Stimulated activated CD8-positive, alpha-beta memory T cell treated with anti-CD3 and anti-CD28 coated beads, Interleukin-12 subunit alpha, Interleukin-12 subunit beta, amount 100 ng/mL, for 4 hours (primary cell): ENCODE measurements at regions not wholly inside any gene's neighbourhood (a gene's known extent, or its start where the extent isn't known, plus 50 kb on each side); places are given as distances from the start of the nearest gene placed in this dataset.

ENCODE experiments used
- DNase-seq: peaks from one replicate; pipeline ENCODE4 v3.0.0-alpha.2; 2020; ENCODE audit warnings: low read depth

DNA sequence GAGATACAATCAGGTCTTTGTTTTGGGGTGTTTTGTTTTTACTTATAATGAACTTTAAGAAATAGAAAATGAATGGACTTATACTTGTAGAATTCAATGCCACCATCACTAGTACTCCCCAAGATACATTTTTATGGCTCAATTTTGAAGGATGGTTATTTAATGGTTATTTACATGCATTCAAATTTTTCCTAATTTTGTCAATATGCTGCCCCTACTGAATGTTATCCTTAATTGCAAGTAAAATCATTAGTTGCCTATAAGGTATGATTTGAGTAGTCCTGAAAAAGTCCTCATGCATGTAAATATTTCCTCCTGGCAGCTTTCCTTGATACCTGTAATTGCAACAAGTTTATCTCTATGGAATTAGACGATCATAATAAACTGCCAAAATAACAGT lies 391.2 kb downstream of the BCAT1 start:
- DNase-seq: no peak

DNA sequence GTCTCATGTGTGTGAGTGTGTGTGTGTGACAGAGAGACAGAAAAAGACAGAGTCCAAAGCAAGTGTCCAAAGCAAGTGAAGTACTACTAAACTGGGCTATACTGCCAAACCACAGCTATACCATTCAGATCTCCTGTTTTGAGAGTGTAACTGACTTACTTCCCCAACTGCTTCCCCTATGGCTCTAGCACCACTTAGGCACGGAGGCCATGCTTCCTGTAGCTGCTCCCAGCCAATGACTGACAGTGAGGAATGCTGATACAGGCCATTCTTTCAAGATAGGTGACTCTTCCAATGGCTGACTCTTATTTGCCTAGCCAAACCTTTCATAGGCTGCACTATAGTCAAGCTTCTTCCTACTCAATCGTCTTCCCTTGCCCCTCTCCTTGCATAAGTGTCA lies 393.2 kb downstream of the BCAT1 start:
- DNase-seq: no peak

- no peak for DNase-seq
Observed at GRCh38 chr12:24554612-24555295, 394.1 kb downstream of the BCAT1 start.

DNA sequence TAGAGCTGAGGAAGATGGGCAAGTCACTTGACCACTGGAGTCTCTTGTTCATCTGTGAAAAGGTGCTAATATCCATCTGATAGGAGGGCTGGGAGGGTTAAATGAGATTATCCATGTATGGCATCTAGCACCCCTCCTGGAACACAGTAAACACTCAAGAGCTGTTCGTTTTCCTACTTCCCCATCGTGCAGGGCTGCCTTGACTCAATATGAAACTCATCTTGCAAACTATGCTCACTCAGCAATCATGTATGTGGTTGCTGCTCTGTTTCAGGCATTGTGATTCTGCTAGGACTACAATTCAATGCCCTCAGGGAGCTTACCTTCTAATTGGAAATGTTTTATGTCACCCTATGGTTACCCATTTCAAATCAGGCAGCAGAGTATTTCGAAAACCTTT lies 395.6 kb downstream of the BCAT1 start:
- no peak for DNase-seq

GRCh38 chr12:24551163-24551786 lies 397.6 kb downstream of the BCAT1 start:
- DNase-seq: no peak

DNA sequence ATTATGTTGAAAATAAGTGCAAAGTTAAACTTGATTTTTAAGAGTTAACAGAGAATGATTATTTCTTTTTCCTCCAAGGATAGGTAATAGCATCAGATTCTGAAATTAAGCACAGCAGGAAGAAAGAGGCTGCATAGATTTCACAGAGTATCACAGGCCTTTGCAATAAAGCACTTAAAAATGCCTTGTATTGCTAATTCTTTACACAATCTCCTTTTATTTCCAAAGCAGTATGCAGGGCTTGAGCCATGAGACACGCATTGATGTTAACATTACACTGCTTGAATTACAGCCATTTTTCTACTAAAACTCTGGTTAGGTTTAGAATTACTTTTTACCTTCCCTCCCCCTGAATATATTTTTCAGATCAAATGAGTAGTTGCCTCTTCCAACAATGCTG lies 398.3 kb downstream of the BCAT1 start:
- no peak for DNase-seq

DNA sequence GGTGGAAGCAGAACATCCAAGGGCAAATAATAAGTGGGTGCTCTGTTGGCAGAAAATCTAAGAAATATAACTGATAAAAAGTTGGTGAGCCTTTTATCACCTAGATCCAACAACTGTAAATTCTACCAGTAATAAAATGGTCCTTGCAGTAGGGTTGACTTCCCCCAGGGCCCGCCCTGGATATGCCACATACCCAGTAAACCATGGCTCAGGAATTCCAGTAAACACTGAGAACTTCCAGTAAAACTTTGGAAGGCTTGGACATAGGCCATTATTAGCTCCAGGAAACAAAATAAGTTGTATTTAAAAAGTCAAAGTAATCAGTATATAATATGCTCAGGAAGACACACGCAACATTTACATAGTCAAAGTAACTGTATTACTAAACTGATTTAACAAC lies 402.2 kb downstream of the BCAT1 start:
- DNase-seq: no peak

GRCh38 chr12:24546084-24546483 lies 402.8 kb downstream of the BCAT1 start:
- DNase-seq: no peak

GRCh38 chr12:24544368-24544767 lies 404.5 kb downstream of the BCAT1 start:
- no peak for DNase-seq

- no peak for DNase-seq
Observed at GRCh38 chr12:24541193-24541871, 407.6 kb downstream of the BCAT1 start.

DNA sequence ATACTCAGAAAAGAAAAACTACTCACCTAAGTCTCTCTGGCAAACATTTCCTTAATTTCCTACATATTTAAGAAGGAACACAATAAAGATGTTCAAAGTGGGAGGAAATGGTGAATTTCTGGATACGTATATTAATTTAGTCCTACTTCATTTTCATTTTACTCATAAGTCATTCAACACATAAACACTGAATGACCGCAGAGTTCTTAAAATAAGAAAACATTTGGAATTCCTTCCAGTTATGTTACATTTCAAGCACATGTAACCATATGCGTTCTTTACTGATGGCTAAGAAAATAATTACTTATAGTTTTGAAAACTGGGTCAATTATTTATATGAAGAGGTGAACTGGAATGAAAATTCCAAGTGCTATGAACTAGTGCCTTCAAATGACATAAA lies 409.3 kb downstream of the BCAT1 start:
- no peak for DNase-seq

GRCh38 chr12:24537083-24537860 lies 411.6 kb downstream of the BCAT1 start:
- no peak for DNase-seq

DNA sequence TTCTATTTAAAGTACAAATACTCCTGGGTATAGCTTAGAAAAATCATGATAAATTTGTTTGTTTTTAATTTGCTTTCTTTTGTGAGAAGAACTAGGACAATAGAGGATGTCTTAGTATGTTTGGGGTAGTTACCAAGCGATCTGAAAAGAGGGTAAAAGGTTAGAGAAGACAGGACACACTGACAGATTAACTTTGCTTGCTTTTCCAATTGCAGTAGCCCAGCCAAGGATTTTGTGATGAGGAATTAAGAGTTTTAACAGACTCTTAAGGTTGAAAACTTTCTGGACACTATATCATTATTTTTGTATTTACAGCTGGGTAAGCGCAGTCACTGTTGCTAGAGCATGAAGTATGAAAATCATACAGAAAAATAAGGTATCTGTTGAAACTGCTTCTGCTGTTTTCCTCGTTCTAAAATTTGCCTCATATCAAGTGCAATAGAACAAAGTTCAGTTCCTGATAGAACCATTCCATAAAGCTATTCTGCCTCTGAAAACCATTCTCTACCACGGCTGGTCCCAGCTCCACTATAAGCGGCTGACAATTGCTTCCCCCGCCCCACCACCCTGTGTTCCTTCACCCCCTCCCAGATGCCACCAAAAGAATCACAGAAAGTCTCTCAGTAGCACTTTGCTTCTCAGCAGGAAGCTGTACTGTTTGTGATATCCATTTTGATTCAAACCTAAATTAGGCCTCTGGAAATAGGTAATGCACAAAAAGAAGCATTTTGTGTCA lies 413.4 kb downstream of the BCAT1 start:
- no peak for DNase-seq

DNA sequence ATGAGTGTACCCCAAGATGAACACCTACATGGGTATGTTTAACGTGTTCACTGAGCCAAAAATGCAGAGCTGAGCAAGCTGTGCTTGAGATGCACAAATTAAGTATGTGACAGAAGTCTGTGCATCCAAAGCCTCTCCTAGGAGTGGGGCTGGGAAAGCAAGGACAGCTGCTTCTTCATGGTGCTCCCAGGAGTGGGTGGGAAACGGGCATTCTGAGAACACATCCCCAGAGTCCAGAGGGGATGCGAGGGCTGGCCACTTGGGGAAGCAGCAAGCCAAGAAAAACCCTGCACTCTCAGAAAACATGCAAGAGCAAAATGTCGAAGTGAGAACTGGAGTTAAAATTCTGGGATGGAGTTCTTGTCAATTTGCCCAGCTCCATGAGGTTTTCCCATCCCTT lies 414.3 kb downstream of the BCAT1 start:
- DNase-seq: no peak

- no peak for DNase-seq
Observed at GRCh38 chr12:24533716-24534352, 415.1 kb downstream of the BCAT1 start.

DNA sequence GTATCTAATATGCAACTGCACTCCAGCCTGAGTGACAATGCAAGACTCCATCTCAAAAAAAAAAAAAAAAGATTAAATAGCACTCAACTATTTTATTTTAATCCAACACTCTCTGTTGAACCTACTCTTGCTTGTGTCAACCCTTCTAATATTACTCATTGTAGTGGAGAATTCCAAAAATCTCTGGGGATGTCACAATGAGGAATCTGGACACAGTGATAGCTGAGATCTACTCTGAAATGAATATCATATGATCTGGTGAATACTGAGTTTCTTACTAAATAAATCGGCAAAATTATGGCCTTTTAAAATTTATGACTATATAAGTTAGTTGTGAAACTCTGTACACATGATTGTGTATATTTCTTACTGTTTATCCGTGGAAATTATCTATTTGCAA lies 418.2 kb downstream of the BCAT1 start:
- DNase-seq: no peak

GRCh38 chr12:24527102-24527501 lies 421.8 kb downstream of the BCAT1 start:
- no peak for DNase-seq

GRCh38 chr12:24522736-24523135 lies 426.2 kb downstream of the BCAT1 start:
- DNase-seq: no peak

GRCh38 chr12:24519759-24520158 lies 429.1 kb downstream of the BCAT1 start:
- DNase-seq: no peak

DNA sequence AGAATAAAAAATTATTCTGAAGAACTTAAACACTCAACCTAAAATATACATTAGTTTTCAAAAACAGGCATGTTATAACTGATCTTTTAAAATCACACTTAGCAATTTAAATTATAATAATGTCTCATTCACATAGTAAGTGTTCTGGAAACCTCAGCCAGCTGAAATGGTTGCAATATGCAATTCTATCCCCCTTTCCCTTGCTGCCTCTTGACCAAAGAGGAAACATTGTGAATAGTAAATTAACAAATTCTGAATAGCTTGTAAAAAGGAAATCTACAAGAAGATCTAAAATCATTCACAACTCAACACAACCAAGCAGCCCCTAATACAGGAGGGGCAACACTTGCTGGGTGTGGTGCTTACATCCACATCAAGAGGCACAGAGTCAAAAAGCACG lies 431.9 kb downstream of the BCAT1 start:
- DNase-seq: no peak

DNA sequence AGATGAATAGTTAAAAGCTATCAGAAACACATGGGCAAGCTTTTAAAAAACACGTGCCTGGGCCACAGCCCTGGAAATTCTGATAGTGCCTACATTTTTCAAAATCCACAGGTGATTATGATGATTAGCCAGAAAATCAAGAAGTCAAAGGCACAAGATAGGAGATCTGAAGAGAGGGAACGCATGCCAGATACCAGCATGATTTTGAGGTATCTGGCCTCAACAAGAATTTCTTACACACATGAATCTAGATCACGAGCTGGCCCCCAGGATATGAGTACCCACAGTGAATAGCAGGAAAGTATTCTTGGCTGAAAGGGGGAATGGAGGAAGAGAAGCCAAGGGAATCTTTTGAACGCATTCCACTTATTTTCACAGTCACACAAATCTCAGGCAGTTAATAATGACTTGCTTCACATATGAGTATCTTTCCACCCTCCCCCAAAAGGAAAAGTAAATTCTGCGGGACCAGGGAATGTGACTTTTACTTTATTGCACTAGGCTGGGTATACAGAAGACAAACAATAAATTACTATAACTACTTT lies 438.2 kb downstream of the BCAT1 start:
- no peak for DNase-seq
